Smooth muscle cell (in vitro differentiated cells): ENCODE measurements at regions not wholly inside any gene's neighbourhood (a gene's known extent, or its start where the extent isn't known, plus 50 kb on each side); places are given as distances from the start of the nearest gene placed in this dataset.
"Not testable (repeated sequence)": the region's sequence is repeated elsewhere in the genome, so short reads cannot be mapped to it uniquely, and the experiment has no call there.

ENCODE experiments used
- DNase-seq: peaks from one replicate; lab custom pipeline; 2025; ENCODE audit not compliant: unreplicated experiment; lab: John Stamatoyannopoulos, UW
- H2AFZ ChIP-seq: fragments of 200-600 bp; sonication (generic); 2 replicates; pipeline ENCODE4 v1.6.0; 2016; ENCODE audit warnings: antibody characterized with exemption, low read depth, mild to moderate bottlenecking
- H3F3A ChIP-seq: fragments of 200-600 bp; sonication (generic); 2 replicates; pipeline ENCODE4 v1.6.0; 2017; ENCODE audit warnings: antibody characterized with exemption, low read depth
- H3K27ac ChIP-seq: fragments of 200-600 bp; sonication (generic); 2 replicates; pipeline ENCODE4 v1.5.1; 2016; ENCODE audit warnings: low read depth, mild to moderate bottlenecking
- H3K27me3 ChIP-seq: fragments of 200-600 bp; sonication (generic); 2 replicates; pipeline ENCODE4 v1.6.1; 2016; ENCODE audit warnings: low read depth, mild to moderate bottlenecking
- H3K36me3 ChIP-seq: fragments of 200-600 bp; sonication (generic); 2 replicates; pipeline ENCODE4 v1.5.1; 2016; ENCODE audit warnings: low read depth
- H3K4me1 ChIP-seq: fragments of 200-600 bp; sonication (generic); 2 replicates; pipeline ENCODE4 v1.5.1; 2016; ENCODE audit warnings: low read depth
- H3K4me2 ChIP-seq: fragments of 200-600 bp; sonication (generic); 2 replicates; pipeline ENCODE4 v1.6.0; 2016; ENCODE audit warnings: mild to moderate bottlenecking
- H3K4me3 ChIP-seq: fragments of 200-600 bp; sonication (generic); 2 replicates; pipeline ENCODE4 v1.5.1; 2016; ENCODE audit warnings: mild to moderate bottlenecking
- H3K79me2 ChIP-seq: fragments of 200-600 bp; sonication (generic); 2 replicates; pipeline ENCODE4 v1.6.0; 2016; ENCODE audit warnings: low read depth, mild to moderate bottlenecking
- H3K9ac ChIP-seq: fragments of 200-600 bp; sonication (generic); 2 replicates; pipeline ENCODE4 v1.6.0; 2016; ENCODE audit warnings: low read depth
- H3K9me3 ChIP-seq: fragments of 200-600 bp; sonication (generic); replicated peaks from 2 replicates; pipeline ENCODE4 v1.5.1; 2016; ENCODE audit warnings: low read depth
- H4K20me1 ChIP-seq: fragments of 200-600 bp; sonication (generic); 2 replicates; pipeline ENCODE4 v1.6.0; 2016; ENCODE audit warnings: low read depth
- WGBS: methylation state at CpG from one replicate; pipeline ENCODE4 v1.1.7; 2016; ENCODE audit warnings: low lambda C conversion rate; 5-methylcytosine and 5-hydroxymethylcytosine counted together
- TF ChIP-seq, protein P1 (sequence below): fragments of 200-600 bp; sonication (generic); IDR thresholded peaks from 2 replicates; pipeline ENCODE4 v1.5.1; 2017; ENCODE audit warnings: borderline replicate concordance, mild to moderate bottlenecking, antibody characterized with exemption; ENCODE audit not compliant: insufficient read depth, poor library complexity, severe bottlenecking

DNA sequence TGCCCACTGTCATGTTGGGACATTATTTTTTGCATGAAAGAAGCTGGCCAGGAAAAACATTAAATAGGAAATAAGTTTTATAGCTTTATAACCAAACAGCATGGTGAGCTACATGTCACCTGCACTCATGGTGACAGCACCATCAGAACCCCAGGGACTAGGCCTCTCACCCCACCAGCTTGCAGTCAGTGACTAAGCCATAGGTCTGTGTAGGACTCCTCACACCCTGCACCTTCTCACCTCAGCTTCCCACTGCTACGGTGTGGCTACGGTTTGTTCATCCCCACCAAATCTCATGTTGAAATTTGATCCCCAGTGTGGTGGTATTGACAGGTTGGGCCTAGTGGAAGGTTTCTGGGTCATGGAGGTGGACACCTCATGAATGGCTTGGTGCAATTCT lies 161.3 kb upstream of the VIPR2 start:
- no peak overlapping the region for H3K4me2 ChIP-seq
- 84% methylated on average over 2 of the region's 2 CpGs for WGBS
- no peak for DNase-seq
- no peaks in the 10 kb centered on the region for H3K36me3 ChIP-seq
- no peaks in the 10 kb centered on the region for H3K9me3 ChIP-seq
- H3K9ac ChIP-seq, result no peak overlapping the region
- H3K4me1 ChIP-seq, result no peaks in the 10 kb centered on the region
- no peaks in the 10 kb centered on the region for H3K79me2 ChIP-seq
- H3K27ac ChIP-seq, result no peak overlapping the region
- no peak overlapping the region for H2AFZ ChIP-seq
- H3F3A ChIP-seq, result no peaks in the 10 kb centered on the region
- H3K4me3 ChIP-seq, result no peak overlapping the region
- TF ChIP-seq, protein P1, sequence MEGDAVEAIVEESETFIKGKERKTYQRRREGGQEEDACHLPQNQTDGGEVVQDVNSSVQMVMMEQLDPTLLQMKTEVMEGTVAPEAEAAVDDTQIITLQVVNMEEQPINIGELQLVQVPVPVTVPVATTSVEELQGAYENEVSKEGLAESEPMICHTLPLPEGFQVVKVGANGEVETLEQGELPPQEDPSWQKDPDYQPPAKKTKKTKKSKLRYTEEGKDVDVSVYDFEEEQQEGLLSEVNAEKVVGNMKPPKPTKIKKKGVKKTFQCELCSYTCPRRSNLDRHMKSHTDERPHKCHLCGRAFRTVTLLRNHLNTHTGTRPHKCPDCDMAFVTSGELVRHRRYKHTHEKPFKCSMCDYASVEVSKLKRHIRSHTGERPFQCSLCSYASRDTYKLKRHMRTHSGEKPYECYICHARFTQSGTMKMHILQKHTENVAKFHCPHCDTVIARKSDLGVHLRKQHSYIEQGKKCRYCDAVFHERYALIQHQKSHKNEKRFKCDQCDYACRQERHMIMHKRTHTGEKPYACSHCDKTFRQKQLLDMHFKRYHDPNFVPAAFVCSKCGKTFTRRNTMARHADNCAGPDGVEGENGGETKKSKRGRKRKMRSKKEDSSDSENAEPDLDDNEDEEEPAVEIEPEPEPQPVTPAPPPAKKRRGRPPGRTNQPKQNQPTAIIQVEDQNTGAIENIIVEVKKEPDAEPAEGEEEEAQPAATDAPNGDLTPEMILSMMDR, result no peak
- H4K20me1 ChIP-seq, result no peaks in the 10 kb centered on the region
- H3K27me3 ChIP-seq, result no peaks in the 10 kb centered on the region

- not testable (repeated sequence) for DNase-seq, H3K79me2 ChIP-seq, H2AFZ ChIP-seq, H3K4me3 ChIP-seq, H3K4me2 ChIP-seq, H3K4me1 ChIP-seq, H3K27me3 ChIP-seq, H3K36me3 ChIP-seq, H3K9ac ChIP-seq, H3K9me3 ChIP-seq, H4K20me1 ChIP-seq, H3F3A ChIP-seq, H3K27ac ChIP-seq
- WGBS, result 47% methylated on average over 3 of the region's 3 CpGs
Measured at GRCh38 chr7:159305185-159305584, 160.5 kb upstream of the VIPR2 start.

DNA sequence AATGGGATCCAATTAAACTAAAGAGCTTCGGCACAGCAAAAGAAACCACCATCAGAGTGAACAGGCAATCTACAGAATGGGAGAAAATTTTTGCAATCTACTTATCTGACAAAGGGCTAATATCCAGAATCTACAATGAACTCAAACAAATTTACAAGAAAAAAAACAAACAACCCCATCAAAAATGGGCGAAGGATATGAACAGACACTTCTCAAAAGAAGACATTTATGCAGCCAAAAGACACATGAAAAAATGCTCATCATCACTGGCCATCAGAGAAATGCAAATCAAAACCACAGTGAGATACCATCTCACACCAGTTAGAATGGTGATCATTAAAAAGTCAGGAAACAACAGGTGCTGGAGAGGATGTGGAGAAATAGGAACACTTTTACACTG lies 158.8 kb upstream of the VIPR2 start:
- H3K4me1 ChIP-seq, H3K36me3 ChIP-seq, H3K79me2 ChIP-seq, H3F3A ChIP-seq, DNase-seq, H3K27ac ChIP-seq, H3K27me3 ChIP-seq, H2AFZ ChIP-seq, H3K4me3 ChIP-seq, H3K9me3 ChIP-seq, H4K20me1 ChIP-seq, H3K4me2 ChIP-seq, H3K9ac ChIP-seq: not testable (repeated sequence)
- 66% methylated on average over 2 of the region's 2 CpGs for WGBS

GRCh38 chr7:159296093-159296681 lies 151.5 kb upstream of the VIPR2 start:
- TF ChIP-seq, protein P1, result no peak
- H3K79me2 ChIP-seq, result no peaks in the 10 kb centered on the region

GRCh38 chr7:159286487-159286886 lies 141.8 kb upstream of the VIPR2 start:
- H3F3A ChIP-seq, H3K9ac ChIP-seq, DNase-seq, H2AFZ ChIP-seq, H3K79me2 ChIP-seq, H3K27me3 ChIP-seq, H3K9me3 ChIP-seq, H3K27ac ChIP-seq, H4K20me1 ChIP-seq, H3K4me3 ChIP-seq, H3K4me1 ChIP-seq, H3K36me3 ChIP-seq, H3K4me2 ChIP-seq: not testable (repeated sequence)

More at GRCh38 chr7:159296093-159296681, 151.5 kb upstream of the VIPR2 start:
- DNase-seq, result no peak
- Histone ChIP-seq H3K4me1 (no peaks in the 10 kb centered on the region), H3K9me3 (no peaks in the 10 kb centered on the region), H3K27ac (no peak overlapping the region), H3F3A (no peaks in the 10 kb centered on the region), H3K4me2 (no peak overlapping the region), H3K9ac (no peak overlapping the region), H2AFZ (no peak overlapping the region), H4K20me1 (no peaks in the 10 kb centered on the region), H3K36me3 (no peaks in the 10 kb centered on the region), H3K4me3 (no peak overlapping the region), H3K27me3 (no peaks in the 10 kb centered on the region)
- WGBS, result 38% methylated on average over 4 of the region's 4 CpGs
